Psoas muscle (tissue), 7 donors: ENCODE measurements at regions not wholly inside any gene's neighbourhood (a gene's known extent, or its start where the extent isn't known, plus 50 kb on each side); places are given as distances from the start of the nearest gene placed in this dataset.
"Not testable (repeated sequence)": the region's sequence is repeated elsewhere in the genome, so short reads cannot be mapped to it uniquely, and the experiment has no call there.

Experiments used
- ATAC-seq, 4 donors: fragments of 200-7000 bp; cut with Tn5 transposase; one replicate each; pipeline ENCODE4 v1.9.1; 2020; ENCODE audit warnings: moderate library complexity in 3 of 4, mild to moderate bottlenecking in 2 of 4
- DNase-seq, 2 donors: peaks; one replicate each; pipeline ENCODE4 v3.0.0-alpha.2; 2020
- H3K27ac ChIP-seq: fragments of 200-600 bp; one replicate; pipeline ENCODE4 v1.8.0; 2022
- H3K27me3 ChIP-seq, 3 donors: fragments of 200-600 bp in 1 of 3; one replicate each; pipeline versions ENCODE4 v1.6.1 to v1.8.0; 2013 to 2022; ENCODE audit warnings: low read length in 2 of 3, mild to moderate bottlenecking in 2 of 3, moderate library complexity in 1 of 3; ENCODE audit not compliant: insufficient read depth in 3 of 3
- H3K36me3 ChIP-seq, 2 donors: fragments of 200-600 bp in 1 of 2; one replicate each; pipeline versions ENCODE4 v1.6.1 to v1.8.0; 2013 to 2022; ENCODE audit warnings: low read depth in 1 of 2, mild to moderate bottlenecking in 1 of 2, moderate library complexity in 1 of 2; ENCODE audit not compliant: insufficient read depth in 1 of 2
- H3K4me1 ChIP-seq: fragments of 200-600 bp; one replicate; pipeline ENCODE4 v1.8.0; 2022
- H3K4me3 ChIP-seq: fragments of 200-600 bp; one replicate; pipeline ENCODE4 v1.8.0; 2022; ENCODE audit warnings: mild to moderate bottlenecking
- H3K9me3 ChIP-seq: fragments of 200-600 bp; one replicate; pipeline ENCODE4 v1.8.0; 2022
- WGBS, 3 donors: extraction: QIAGEN DNeasy Blood & Tissue Kit; methylation state at CpG; one replicate each; pipeline versions ENCODE4 v1.1.6 to v1.1.7; 2013; 5-methylcytosine and 5-hydroxymethylcytosine counted together
- intact Hi-C, 2 donors: fragments of 100-400 bp; cut with DNase I; formaldehyde crosslinking; loops; one replicate each; pipeline versions ENCODE4 v1.11.0 to v1.14.2; 2022
- donor health status: healthy with polysubstance abuse.
- donor health status: DM: no; HTN: no; CAD: no; lungs with moderate emphysema.
- donor health status: Bipolar disorder and iron deficiency.
- donor health status: healthy.
- donor health status: DM: yes; HTN: yes; CAD: no.
- donor health status: DM: no; HTN: no; CAD: no.
- donor health status: DM: yes; HTN: yes; CAD: no.

DNA sequence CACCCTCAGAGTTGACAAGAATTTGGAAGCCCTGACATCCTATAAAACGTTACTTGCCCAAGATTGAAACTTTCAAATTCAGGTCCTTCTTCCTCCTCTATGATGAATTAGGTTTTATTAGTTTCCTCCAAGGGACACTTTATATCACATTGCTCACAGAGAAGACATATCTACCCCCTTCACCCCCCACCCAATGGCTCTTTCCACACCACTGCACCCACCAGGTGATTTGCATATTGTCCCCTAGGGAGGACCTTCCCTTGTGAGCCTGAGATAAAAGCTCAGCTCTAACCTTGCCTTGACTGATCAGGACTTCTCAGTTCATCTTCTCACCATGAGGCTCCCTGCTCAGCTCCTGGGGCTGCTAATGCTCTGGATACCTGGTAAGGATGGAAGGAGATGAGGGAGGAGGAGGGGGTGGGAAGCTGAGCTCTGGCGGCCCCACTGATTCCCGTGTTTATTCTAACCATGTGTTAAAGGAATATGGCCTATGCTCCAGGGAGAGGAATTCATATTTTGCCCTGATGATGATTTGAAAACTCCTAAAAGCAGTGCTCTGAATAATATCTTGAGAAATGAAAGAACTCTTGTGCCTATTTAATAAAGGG lies 1255.8 kb downstream of the RPIA start:
- H3K36me3 ChIP-seq, ATAC-seq, H3K27me3 ChIP-seq, H3K4me3 ChIP-seq, DNase-seq, H3K9me3 ChIP-seq, intact Hi-C loops, H3K4me1 ChIP-seq, H3K27ac ChIP-seq: not testable (repeated sequence)
- 47 to 72% (median 53%) methylated on average over 3 of the region's 3 CpGs for WGBS, 3 donors

- WGBS, 3 donors = 51 to 78% (median 56%) methylated on average over 3 of the region's 3 CpGs
- H3K4me3 ChIP-seq, H3K36me3 ChIP-seq, H3K9me3 ChIP-seq, DNase-seq, H3K4me1 ChIP-seq, ATAC-seq, H3K27me3 ChIP-seq, H3K27ac ChIP-seq, intact Hi-C loops: not testable (repeated sequence)
Observed at GRCh38 chr2:89948102-89948501, 1256.6 kb downstream of the RPIA start.

DNA sequence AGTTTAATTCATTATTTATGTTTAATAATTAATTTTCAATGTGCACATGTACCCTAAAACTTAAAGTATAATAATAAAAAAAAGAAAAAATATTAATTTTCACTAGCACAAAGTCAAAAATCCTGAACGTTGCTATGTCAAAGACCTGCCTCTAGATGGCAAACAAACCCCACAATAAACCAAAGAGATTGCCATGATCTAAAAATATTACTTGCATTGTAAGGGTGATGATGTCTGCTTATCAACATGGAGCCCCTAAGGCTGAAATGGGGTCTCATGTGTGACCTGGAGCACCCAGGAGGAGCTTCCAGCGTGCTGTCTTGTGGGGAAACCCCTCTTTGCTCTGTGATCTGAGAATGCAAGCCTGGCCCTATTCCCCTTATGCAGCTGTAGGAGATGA lies 1259.3 kb downstream of the RPIA start:
- ATAC-seq, intact Hi-C loops: not testable (repeated sequence)
- 0% methylated on average over 1 of the region's 2 CpGs for WGBS, 3 donors

GRCh38 chr2:89957236-89957635 lies 1265.8 kb downstream of the RPIA start:
- H3K9me3 ChIP-seq, DNase-seq, H3K27ac ChIP-seq, H3K4me1 ChIP-seq, H3K36me3 ChIP-seq, ATAC-seq, H3K27me3 ChIP-seq, intact Hi-C loops, H3K4me3 ChIP-seq: not testable (repeated sequence)
- 71 to 85% (median 72%) methylated on average over 3 of the region's 3 CpGs for WGBS, 3 donors

More for the DNA sequence above, 1259.3 kb downstream of the RPIA start:
- not testable (repeated sequence) for DNase-seq, H3K9me3 ChIP-seq, H3K27me3 ChIP-seq, H3K4me3 ChIP-seq, H3K4me1 ChIP-seq, H3K36me3 ChIP-seq, H3K27ac ChIP-seq

- H3K4me3 ChIP-seq, H3K4me1 ChIP-seq, intact Hi-C loops, H3K27me3 ChIP-seq, H3K9me3 ChIP-seq, DNase-seq, H3K36me3 ChIP-seq, ATAC-seq, H3K27ac ChIP-seq: not testable (repeated sequence)
- WGBS, 3 donors = 75 to 100% (median 90%) methylated on average over 1 to 3 of the region's 3 CpGs
Observed at GRCh38 chr2:89959729-89960378, 1268.4 kb downstream of the RPIA start.

- H3K4me3 ChIP-seq, DNase-seq, H3K27me3 ChIP-seq, intact Hi-C loops, ATAC-seq, H3K36me3 ChIP-seq, H3K9me3 ChIP-seq, H3K4me1 ChIP-seq, H3K27ac ChIP-seq: not testable (repeated sequence)
- no CpG with 5 or more reads among the region's 2 CpGs for WGBS, 3 donors
Observed at GRCh38 chr2:89960570-89960969, 1269.1 kb downstream of the RPIA start.

- H3K4me1 ChIP-seq = not testable (repeated sequence)
- 33 to 42% (median 35%) methylated on average over 3 of the region's 3 CpGs for WGBS, 3 donors
Observed at GRCh38 chr2:89968567-89968966, 1277.1 kb downstream of the RPIA start.

GRCh38 chr2:89969190-89969589 lies 1277.7 kb downstream of the RPIA start:
- WGBS, 3 donors = 53 to 62% (median 60%) methylated on average over 4 of the region's 4 CpGs
- intact Hi-C loops = not testable (repeated sequence)

More at GRCh38 chr2:89968567-89968966, 1277.1 kb downstream of the RPIA start:
- H3K27ac ChIP-seq, intact Hi-C loops, H3K4me3 ChIP-seq, H3K27me3 ChIP-seq, DNase-seq, H3K9me3 ChIP-seq, ATAC-seq, H3K36me3 ChIP-seq: not testable (repeated sequence)

GRCh38 chr2:89973849-89974248 lies 1282.4 kb downstream of the RPIA start:
- H3K27me3 ChIP-seq, H3K27ac ChIP-seq, H3K4me3 ChIP-seq, H3K4me1 ChIP-seq, DNase-seq, ATAC-seq, H3K9me3 ChIP-seq, intact Hi-C loops, H3K36me3 ChIP-seq: not testable (repeated sequence)
- 76 to 91% (median 86%) methylated on average over 3 of the region's 3 CpGs for WGBS, 3 donors

More at GRCh38 chr2:89969190-89969589, 1277.7 kb downstream of the RPIA start:
- not testable (repeated sequence) for H3K36me3 ChIP-seq, H3K9me3 ChIP-seq, H3K27me3 ChIP-seq, H3K4me1 ChIP-seq, DNase-seq, ATAC-seq, H3K27ac ChIP-seq, H3K4me3 ChIP-seq

- intact Hi-C loops, DNase-seq: not testable (repeated sequence)
- WGBS, 3 donors = 52 to 64% (median 61%) methylated on average over 2 of the region's 2 CpGs
Observed at GRCh38 chr2:89979826-89980537, 1288.5 kb downstream of the RPIA start.

DNA sequence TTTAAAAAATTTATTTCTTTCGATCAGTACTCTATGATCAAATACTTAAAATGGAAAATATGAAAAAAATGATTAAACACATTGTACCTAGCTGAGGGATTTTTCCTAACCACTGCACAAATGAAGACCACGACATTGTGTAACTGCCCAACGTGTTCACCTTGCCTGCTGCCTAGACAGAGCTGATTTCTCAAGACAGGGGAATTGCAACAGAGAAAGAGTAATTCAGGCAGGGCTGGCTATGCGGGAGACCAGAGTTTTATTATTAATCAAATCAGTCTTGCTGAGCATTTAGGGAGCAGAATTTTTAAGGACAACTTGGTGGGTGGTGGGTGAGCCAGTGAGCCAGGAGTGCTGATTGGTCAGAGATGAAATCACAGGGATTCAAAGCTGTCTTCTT lies 1290.8 kb downstream of the RPIA start:
- H3K9me3 ChIP-seq, ATAC-seq, H3K4me3 ChIP-seq, DNase-seq, H3K27ac ChIP-seq, H3K27me3 ChIP-seq, H3K4me1 ChIP-seq, intact Hi-C loops, H3K36me3 ChIP-seq: not testable (repeated sequence)
- 56 to 62% (median 58%) methylated on average over 4 of the region's 4 CpGs for WGBS, 3 donors

More at GRCh38 chr2:89979826-89980537, 1288.5 kb downstream of the RPIA start:
- H3K27ac ChIP-seq, H3K4me3 ChIP-seq, H3K36me3 ChIP-seq, H3K9me3 ChIP-seq, H3K27me3 ChIP-seq, H3K4me1 ChIP-seq, ATAC-seq: not testable (repeated sequence)
